Lower leg skin (tissue), 4 donors: ENCODE measurements at regions not wholly inside any gene's neighbourhood (a gene's known extent, or its start where the extent isn't known, plus 50 kb on each side); places are given as distances from the start of the nearest gene placed in this dataset.
A peak's percentile ranks its signal among the peaks of the same experiment; 100 is the strongest.

Experiments
- DNase-seq, 2 donors: peaks; one replicate each; pipeline ENCODE4 v3.0.0-alpha.2; 2019; ENCODE audit warnings: low spot score in 2 of 2
- H3K4me3 ChIP-seq: fragments of 200-600 bp; sonication (generic); 2 replicates; pipeline ENCODE4 v1.5.1; 2017; ENCODE audit warnings: mild to moderate bottlenecking, low read depth; ENCODE audit not compliant: poor library complexity, severe bottlenecking
- POLR2A ChIP-seq, 2 donors: fragments of 450-650 bp; IDR thresholded peaks; one replicate each; pipeline ENCODE4 v1.6.1; 2016 to 2017; ENCODE audit warnings: antibody characterized with exemption in 2 of 2, mild to moderate bottlenecking in 1 of 2, moderate library complexity in 1 of 2
- WGBS, 2 donors: methylation state at CpG; one replicate each; pipeline ENCODE4 v1.1.5; 2018; 5-methylcytosine and 5-hydroxymethylcytosine counted together
- intact Hi-C: fragments of 100-400 bp; cut with DNase I; formaldehyde crosslinking; loops from one replicate; pipeline ENCODE4 v1.15.0; 2023; ENCODE audit warnings: low total_unique reads
- TF ChIP-seq, protein P1 (sequence below), 3 donors: fragments of 450-650 bp; IDR thresholded peaks; one replicate each; pipeline ENCODE4 v1.5.1; 2016; ENCODE audit warnings: antibody characterized with exemption in 3 of 3, mild to moderate bottlenecking in 3 of 3, moderate library complexity in 2 of 3

DNA sequence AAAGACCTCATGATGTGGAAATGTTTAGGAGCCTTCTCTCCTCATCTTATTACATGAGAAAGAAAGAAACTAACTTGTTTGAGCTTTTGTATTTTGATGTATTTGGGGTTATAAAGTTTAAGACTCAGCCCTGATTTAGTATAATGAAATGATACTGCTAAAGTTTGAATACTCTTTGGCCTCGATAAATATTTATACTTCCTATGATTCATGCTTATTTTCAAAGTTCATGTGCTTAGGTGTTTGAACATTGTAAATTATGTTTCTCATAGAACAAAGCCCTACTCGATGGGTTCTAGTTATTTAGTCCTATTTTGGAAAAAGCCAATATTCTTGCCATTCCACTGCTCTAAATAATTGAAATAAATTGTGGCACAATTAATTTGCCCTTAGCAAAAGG, 303.2 kb downstream of the ZWINT start:
- no peak for TF ChIP-seq POLR2A (IDR thresholded peaks at IDR 0.05)
- TF ChIP-seq, protein P1, sequence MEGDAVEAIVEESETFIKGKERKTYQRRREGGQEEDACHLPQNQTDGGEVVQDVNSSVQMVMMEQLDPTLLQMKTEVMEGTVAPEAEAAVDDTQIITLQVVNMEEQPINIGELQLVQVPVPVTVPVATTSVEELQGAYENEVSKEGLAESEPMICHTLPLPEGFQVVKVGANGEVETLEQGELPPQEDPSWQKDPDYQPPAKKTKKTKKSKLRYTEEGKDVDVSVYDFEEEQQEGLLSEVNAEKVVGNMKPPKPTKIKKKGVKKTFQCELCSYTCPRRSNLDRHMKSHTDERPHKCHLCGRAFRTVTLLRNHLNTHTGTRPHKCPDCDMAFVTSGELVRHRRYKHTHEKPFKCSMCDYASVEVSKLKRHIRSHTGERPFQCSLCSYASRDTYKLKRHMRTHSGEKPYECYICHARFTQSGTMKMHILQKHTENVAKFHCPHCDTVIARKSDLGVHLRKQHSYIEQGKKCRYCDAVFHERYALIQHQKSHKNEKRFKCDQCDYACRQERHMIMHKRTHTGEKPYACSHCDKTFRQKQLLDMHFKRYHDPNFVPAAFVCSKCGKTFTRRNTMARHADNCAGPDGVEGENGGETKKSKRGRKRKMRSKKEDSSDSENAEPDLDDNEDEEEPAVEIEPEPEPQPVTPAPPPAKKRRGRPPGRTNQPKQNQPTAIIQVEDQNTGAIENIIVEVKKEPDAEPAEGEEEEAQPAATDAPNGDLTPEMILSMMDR (IDR thresholded peaks at IDR 0.05): no peak
- DNase-seq: no peak
- WGBS, 2 donors: 70 to 79% methylated on average over 2 of the region's 2 CpGs
- intact Hi-C loops: no loop called here
- H3K4me3 ChIP-seq: no peak overlapping the region

DNA sequence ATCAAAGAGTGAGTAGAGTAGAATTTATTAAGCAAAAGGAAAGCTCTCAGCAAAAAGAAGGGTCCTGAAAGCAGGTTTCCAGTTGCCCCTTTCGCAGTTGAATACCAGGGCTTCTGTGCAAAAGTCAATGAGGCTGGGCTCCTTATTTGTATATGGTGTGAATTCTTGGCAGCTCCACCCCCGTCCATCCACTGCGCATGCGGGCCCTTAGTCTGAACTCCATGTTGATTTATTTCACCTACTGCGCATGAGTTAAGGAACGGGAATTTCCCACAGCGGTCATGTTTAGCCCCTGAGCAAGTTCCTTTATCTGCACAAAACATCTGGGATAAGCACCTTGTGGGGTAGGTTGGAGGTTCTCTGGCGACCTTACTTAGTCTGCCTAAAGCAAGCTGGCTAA, 325.6 kb downstream of the ZWINT start:
- intact Hi-C loops: no loop called here
- 73 to 75% methylated on average over 8 of the region's 8 CpGs for WGBS, 2 donors
- no peak for DNase-seq
- TF ChIP-seq, protein P1 (IDR thresholded peaks at IDR 0.05): no peak
- no peak for TF ChIP-seq POLR2A (IDR thresholded peaks at IDR 0.05)
- H3K4me3 ChIP-seq: no peak overlapping the region

DNA sequence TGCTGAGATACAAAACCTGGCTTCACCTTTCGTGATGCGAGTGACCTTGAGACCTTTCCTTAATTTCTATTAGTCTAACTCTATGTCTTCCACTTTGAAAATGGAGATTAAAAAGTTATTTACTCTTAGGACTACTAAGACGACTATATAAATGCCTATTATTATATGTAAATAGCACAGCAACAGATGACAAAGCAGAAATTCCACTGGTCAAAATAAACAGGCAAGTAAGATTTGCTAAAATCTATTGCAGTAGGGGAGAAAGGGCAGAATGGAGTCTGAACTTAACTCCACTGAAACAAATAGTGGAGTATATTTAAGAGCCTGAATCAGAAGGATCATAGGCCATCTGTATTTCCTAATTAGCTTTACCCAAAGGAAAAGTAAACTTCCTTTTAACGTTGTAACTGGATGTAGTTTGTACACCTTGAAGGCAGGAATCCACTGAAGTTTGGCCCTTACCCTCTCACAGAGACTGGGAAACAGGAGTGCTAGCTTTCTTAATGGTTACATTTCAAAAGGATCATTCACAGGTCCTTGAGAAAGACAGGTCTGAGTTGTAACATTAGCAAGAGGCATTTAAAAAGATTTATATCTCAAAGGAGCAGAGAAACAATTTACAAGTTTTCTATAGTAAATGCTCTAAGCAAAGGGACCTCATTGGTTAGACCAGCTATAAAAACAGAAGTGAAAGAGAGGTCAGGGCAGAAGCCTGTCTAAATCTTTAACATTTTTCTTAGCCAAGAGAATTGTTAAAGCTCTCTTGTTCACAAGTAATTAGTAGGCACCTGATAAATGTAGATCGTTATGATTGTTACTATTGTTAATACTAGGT, 332.5 kb downstream of the ZWINT start:
- TF ChIP-seq POLR2A (IDR thresholded peaks at IDR 0.05): no peak
- TF ChIP-seq, protein P1 (IDR thresholded peaks at IDR 0.05): no peak
- intact Hi-C loops: no loop called here
- no peak for DNase-seq
- 35 to 48% methylated on average over 5 of the region's 5 CpGs for WGBS, 2 donors
- H3K4me3 ChIP-seq: no peak overlapping the region

DNA sequence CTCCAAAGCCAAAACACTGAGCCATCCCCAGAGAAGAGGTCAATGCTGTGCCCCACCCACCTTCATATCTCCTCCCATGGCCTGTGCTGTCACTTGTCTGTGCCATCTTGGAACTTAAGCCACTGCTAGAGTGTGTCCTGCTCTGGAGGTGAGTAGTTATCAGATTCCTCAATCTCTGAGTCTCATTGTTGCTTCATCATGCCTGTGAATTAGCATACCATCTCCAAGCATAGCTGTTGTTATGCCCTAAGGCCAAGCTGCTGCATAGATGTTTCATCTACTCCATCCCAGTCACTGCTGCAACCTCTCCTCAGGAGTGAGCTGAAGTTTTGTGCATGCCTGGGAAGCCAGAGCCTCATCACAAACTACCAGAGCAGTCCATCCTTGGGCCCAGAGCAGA, 349.0 kb downstream of the ZWINT start:
- peak in 1 of 2 donors; percentile 73 for DNase-seq
- intact Hi-C loops: no loop called here
- TF ChIP-seq, protein P1 (IDR thresholded peaks at IDR 0.05): no peak
- TF ChIP-seq POLR2A (IDR thresholded peaks at IDR 0.05): no peak
- H3K4me3 ChIP-seq: no peak overlapping the region

DNA sequence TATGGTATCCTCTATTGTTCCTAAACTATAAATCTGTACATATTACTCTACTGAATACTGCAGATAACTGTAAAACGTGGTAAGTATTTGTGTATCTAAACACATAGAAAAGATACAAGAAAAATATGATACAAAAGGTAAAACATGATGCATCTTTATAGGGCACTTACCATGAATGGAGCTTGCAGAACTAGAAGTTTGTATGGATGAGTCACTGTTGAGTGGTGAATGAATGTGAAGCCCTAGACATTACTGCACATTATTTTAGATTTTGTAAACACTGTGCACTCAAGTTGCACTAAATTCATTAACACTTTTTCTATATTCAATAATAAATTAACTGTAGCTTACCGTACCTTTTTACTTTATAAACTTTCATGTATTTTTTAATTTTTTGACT, 357.5 kb downstream of the ZWINT start:
- DNase-seq: no peak
- intact Hi-C loops: no loop called here
- 73 to 82% methylated on average over 2 of the region's 2 CpGs for WGBS, 2 donors
- no peak overlapping the region for H3K4me3 ChIP-seq
- no peak for TF ChIP-seq POLR2A (IDR thresholded peaks at IDR 0.05)
- TF ChIP-seq, protein P1 (IDR thresholded peaks at IDR 0.05): no peak

DNA sequence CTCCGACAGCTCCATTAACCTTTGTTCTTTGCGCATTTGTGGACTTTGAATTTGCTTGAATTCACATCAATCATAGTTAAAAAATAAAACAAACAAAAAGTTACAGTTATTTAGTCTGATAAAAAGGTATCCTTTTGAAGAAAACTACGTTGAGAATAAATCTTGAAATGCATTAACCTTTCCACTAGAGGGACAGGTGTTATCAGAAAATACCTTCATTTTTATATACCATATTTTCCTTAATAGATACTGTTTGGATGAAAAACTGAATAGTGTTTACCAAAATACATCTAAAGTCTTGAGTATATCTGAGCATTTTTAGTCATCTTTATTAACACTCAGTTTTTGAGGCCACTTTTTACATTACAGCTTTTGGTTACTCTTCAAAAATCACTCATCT, 371.9 kb downstream of the ZWINT start:
- H3K4me3 ChIP-seq: no peak overlapping the region
- intact Hi-C loops: no loop called here
- TF ChIP-seq, protein P1 (IDR thresholded peaks at IDR 0.05): no peak
- TF ChIP-seq POLR2A (IDR thresholded peaks at IDR 0.05): no peak
- 69 to 72% methylated on average over 3 of the region's 3 CpGs for WGBS, 2 donors
- no peak for DNase-seq
